Testis (tissue), 2 donors: ENCODE measurements at regions not wholly inside any gene's neighbourhood (a gene's known extent, or its start where the extent isn't known, plus 50 kb on each side); places are given as distances from the start of the nearest gene placed in this dataset.

Experiments used
- DNase-seq: peaks from one replicate; pipeline ENCODE4 v3.0.0-alpha.2; 2019
- H3K27ac ChIP-seq, 2 donors: fragments of 200-600 bp; sonication (generic); one replicate each; pipeline ENCODE4 v1.5.1; 2019
- H3K27me3 ChIP-seq: fragments of 200-600 bp; sonication (generic); one replicate; pipeline ENCODE4 v1.5.1; 2019
- H3K36me3 ChIP-seq: fragments of 200-600 bp; sonication (generic); one replicate; pipeline ENCODE4 v1.5.1; 2017; ENCODE audit warnings: low read depth; ENCODE audit errors: missing control alignments
- H3K4me1 ChIP-seq: fragments of 200-600 bp; sonication (generic); one replicate; pipeline ENCODE4 v1.5.1; 2019
- H3K4me3 ChIP-seq, 2 donors: fragments of 200-600 bp; sonication (generic); one replicate each; pipeline ENCODE4 v1.5.1; 2017 to 2019
- H3K9me3 ChIP-seq: fragments of 200-600 bp; sonication (generic); one replicate; pipeline ENCODE4 v1.5.1; 2017
- CTCF ChIP-seq, 3 experiments: fragments of 450-650 bp in 2 of 3; fragments of 200-600 bp in 1 of 3; sonication (generic) in 1 of 3; IDR thresholded peaks; one replicate each; pipeline ENCODE4 v1.5.1; 2016 to 2019; ENCODE audit warnings: antibody characterized with exemption in 3 of 3, mild to moderate bottlenecking in 2 of 3, moderate library complexity in 1 of 3
- POLR2A ChIP-seq: fragments of 450-650 bp; IDR thresholded peaks from one replicate; pipeline ENCODE4 v1.6.1; 2017; ENCODE audit warnings: antibody characterized with exemption, mild to moderate bottlenecking, moderate library complexity
- whole genome bisulfite sequencing, 2 donors: methylation state at CpG; one replicate each; pipeline ENCODE4 v1.1.5; 2018; 5-methylcytosine and 5-hydroxymethylcytosine counted together
- intact Hi-C: fragments of 100-400 bp; cut with DNase I; formaldehyde crosslinking; loops from one replicate; pipeline ENCODE4 v1.15.1; 2023; ENCODE audit warnings: low total_unique reads

- Histone ChIP-seq H3K4me1 (no peaks in the 10 kb centered on the region), H3K9me3 (no peaks in the 10 kb centered on the region), H3K36me3 (no peaks in the 10 kb centered on the region), H3K4me3 (no peak overlapping the region), H3K27me3 (no peaks in the 10 kb centered on the region), H3K27ac (no peak overlapping the region)
- TF ChIP-seq CTCF (IDR thresholded peaks at IDR 0.05) (no peak), POLR2A (no peak)
- intact Hi-C loops = no loop called here
- 26 to 30% methylated on average over 3 of the region's 3 CpGs for WGBS, 2 donors
- no peak for DNase-seq
Observed at GRCh38 chr22:47789171-47789570, 1026.7 kb downstream of the TBC1D22A start.

- H3K36me3 ChIP-seq = no peaks in the 10 kb centered on the region
- intact Hi-C loops = no loop called here
- no peak for TF ChIP-seq POLR2A
- TF ChIP-seq CTCF (IDR thresholded peaks at IDR 0.05) = no peak
- no peak overlapping the region for H3K27ac ChIP-seq
- no peaks in the 10 kb centered on the region for H3K9me3 ChIP-seq
- WGBS, 2 donors = 85 to 88% methylated on average over 11 of the region's 11 CpGs
- no peak for DNase-seq
- no peak overlapping the region for H3K4me3 ChIP-seq
- H3K27me3 ChIP-seq = no peaks in the 10 kb centered on the region
- H3K4me1 ChIP-seq = no peaks in the 10 kb centered on the region
Observed at GRCh38 chr22:47788461-47788860, 1026.0 kb downstream of the TBC1D22A start.

- H3K4me3 ChIP-seq = no peak overlapping the region
- TF ChIP-seq CTCF (IDR thresholded peaks at IDR 0.05) (no peak), POLR2A (no peak)
- intact Hi-C loops = no loop called here
- 92 to 93% methylated on average over 10 of the region's 10 CpGs for WGBS, 2 donors
- H3K4me1 ChIP-seq = no peaks in the 10 kb centered on the region
- H3K36me3 ChIP-seq = no peaks in the 10 kb centered on the region
- no peaks in the 10 kb centered on the region for H3K9me3 ChIP-seq
- no peaks in the 10 kb centered on the region for H3K27me3 ChIP-seq
- DNase-seq = no peak
- H3K27ac ChIP-seq = no peak overlapping the region
Observed at GRCh38 chr22:47787501-47788227, 1025.2 kb downstream of the TBC1D22A start.

- intact Hi-C loops = no loop called here
- no peaks in the 10 kb centered on the region for H3K36me3 ChIP-seq
- no peaks in the 10 kb centered on the region for H3K9me3 ChIP-seq
- H3K4me3 ChIP-seq = no peak overlapping the region
- no peaks in the 10 kb centered on the region for H3K27me3 ChIP-seq
- no peak overlapping the region for H3K27ac ChIP-seq
- no peak for DNase-seq
- no peaks in the 10 kb centered on the region for H3K4me1 ChIP-seq
- 88 to 89% methylated on average over 11 to 12 of the region's 12 CpGs for WGBS, 2 donors
- TF ChIP-seq POLR2A = no peak
- TF ChIP-seq CTCF (IDR thresholded peaks at IDR 0.05) = no peak
Observed at GRCh38 chr22:47786650-47787290, 1024.3 kb downstream of the TBC1D22A start.

- H3K9me3 ChIP-seq = no peaks in the 10 kb centered on the region
- H3K4me3 ChIP-seq = no peak overlapping the region
- H3K4me1 ChIP-seq = no peaks in the 10 kb centered on the region
- WGBS, 2 donors = 93 to 100% methylated on average over 1 of the region's 1 CpG
- H3K27ac ChIP-seq = no peak overlapping the region
- TF ChIP-seq CTCF (IDR thresholded peaks at IDR 0.05) (no peak), POLR2A (no peak)
- H3K36me3 ChIP-seq = no peaks in the 10 kb centered on the region
- intact Hi-C loops = no loop called here
- no peaks in the 10 kb centered on the region for H3K27me3 ChIP-seq
- no peak for DNase-seq
Observed at GRCh38 chr22:47784991-47785390, 1022.5 kb downstream of the TBC1D22A start.
